CD14-positive monocyte (primary cell): ENCODE measurements at regions not wholly inside any gene's neighbourhood (a gene's known extent, or its start where the extent isn't known, plus 50 kb on each side); places are given as distances from the start of the nearest gene placed in this dataset.
"Not testable (repeated sequence)": the region's sequence is repeated elsewhere in the genome, so short reads cannot be mapped to it uniquely, and the experiment has no call there.

Experiments
- DNase-seq, 3 donors: peaks; one replicate each; pipeline ENCODE4 v3.0.0-alpha.2; 2011 to 2022
- H2AFZ ChIP-seq: 2 replicates; pipeline ENCODE4 v1.6.0; 2012; ENCODE audit warnings: mild to moderate bottlenecking, low read depth, low read length, inconsistent platforms; ENCODE audit not compliant: insufficient read depth, poor library complexity, severe bottlenecking
- H3K27ac ChIP-seq, 2 donors: 1 replicate in 1 of 2; 2 replicates in 1 of 2; pipeline ENCODE4 v1.5.1; 2012 to 2013; ENCODE audit warnings: low read length in 2 of 2, control low read depth in 1 of 2, inconsistent platforms in 1 of 2, low read depth in 1 of 2, mild to moderate bottlenecking in 1 of 2
- H3K27me3 ChIP-seq, 2 donors: one replicate each; pipeline versions ENCODE4 v1.6.0 to v1.6.1; 2011 to 2013; ENCODE audit warnings: low read length in 2 of 2; ENCODE audit not compliant: control insufficient read depth in 2 of 2, insufficient read depth in 2 of 2
- H3K36me3 ChIP-seq, 2 donors: replicated peaks in 1 of 2; 1 replicate in 1 of 2; 2 replicates in 1 of 2; pipeline versions ENCODE4 v1.5.1 to v1.6.1; 2012 to 2013; ENCODE audit warnings: low read length in 2 of 2, control low read depth in 1 of 2, inconsistent platforms in 1 of 2, mild to moderate bottlenecking in 1 of 2; ENCODE audit not compliant: insufficient read depth in 2 of 2, control insufficient read depth in 1 of 2
- H3K4me1 ChIP-seq, 2 donors: 1 replicate in 1 of 2; 2 replicates in 1 of 2; pipeline versions ENCODE4 v1.5.1 to v1.6.1; 2012 to 2013; ENCODE audit warnings: low read length in 2 of 2, control low read depth in 1 of 2, inconsistent platforms in 1 of 2, mild to moderate bottlenecking in 1 of 2, moderate library complexity in 1 of 2; ENCODE audit not compliant: insufficient read depth in 2 of 2, control insufficient read depth in 1 of 2
- H3K4me2 ChIP-seq: replicated peaks from 2 replicates; pipeline ENCODE3; 2012; ENCODE audit warnings: low read length, moderate library complexity, mild to moderate bottlenecking; ENCODE audit not compliant: poor library complexity, severe bottlenecking; ENCODE audit errors: extremely low read depth
- H3K4me3 ChIP-seq, 3 experiments: fragments of 200-600 bp in 1 of 3; sonication (generic) in 1 of 3; replicated peaks in 1 of 3; 1 replicate in 2 of 3; 2 replicates in 1 of 3; pipeline ENCODE4 v1.5.1; 2011 to 2013; ENCODE audit warnings: low read length in 3 of 3, mild to moderate bottlenecking in 3 of 3, control low read depth in 2 of 3, low read depth in 2 of 3, inconsistent platforms in 1 of 3, moderate library complexity in 1 of 3
- H3K79me2 ChIP-seq: 2 replicates; pipeline ENCODE4 v1.6.0; 2012; ENCODE audit warnings: mild to moderate bottlenecking, control low read depth, inconsistent platforms, low read length, moderate library complexity; ENCODE audit not compliant: insufficient read depth
- H3K9ac ChIP-seq: 2 replicates; pipeline ENCODE4 v1.6.0; 2017; ENCODE audit warnings: low read length, mild to moderate bottlenecking; ENCODE audit not compliant: insufficient read depth, poor library complexity, severe bottlenecking
- H3K9me3 ChIP-seq, 2 donors: replicated peaks in 1 of 2; 1 replicate in 1 of 2; 2 replicates in 1 of 2; pipeline versions ENCODE4 v1.5.1 to v1.6.1; 2012 to 2013; ENCODE audit warnings: low read length in 2 of 2, control low read depth in 1 of 2; ENCODE audit not compliant: control insufficient read depth in 1 of 2, insufficient read depth in 1 of 2
- H4K20me1 ChIP-seq: 2 replicates; pipeline ENCODE4 v1.6.0; 2012; ENCODE audit warnings: mild to moderate bottlenecking, low read length, control low read depth, moderate library complexity; ENCODE audit not compliant: insufficient read depth
- H3K27ac Mint-ChIP-seq, 7 donors: one replicate each; pipeline ENCODE4 v1.8.0; 2020; ENCODE audit warnings: mild to moderate bottlenecking in 7 of 7, mixed read lengths in 7 of 7, moderate library complexity in 6 of 7, inconsistent platforms in 2 of 7
- H3K27me3 Mint-ChIP-seq, 3 donors: one replicate each; pipeline ENCODE4 v1.8.0; 2021 to 2022; ENCODE audit warnings: low read depth in 3 of 3, mild to moderate bottlenecking in 3 of 3, mixed read lengths in 3 of 3, moderate library complexity in 3 of 3, inconsistent platforms in 1 of 3
- H3K36me3 Mint-ChIP-seq, 2 donors: one replicate each; pipeline ENCODE4 v1.8.0; 2020; ENCODE audit warnings: mixed read lengths in 2 of 2, inconsistent platforms in 1 of 2, mild to moderate bottlenecking in 1 of 2
- H3K4me1 Mint-ChIP-seq: one replicate; pipeline ENCODE4 v1.8.0; 2020; ENCODE audit warnings: mild to moderate bottlenecking, mixed read lengths
- H3K4me3 Mint-ChIP-seq, 2 donors: one replicate each; pipeline ENCODE4 v1.8.0; 2020; ENCODE audit warnings: mild to moderate bottlenecking in 2 of 2, mixed read lengths in 2 of 2, moderate library complexity in 1 of 2
- H3K9me3 Mint-ChIP-seq, 7 donors: one replicate each; pipeline ENCODE4 v1.8.0; 2020 to 2022; ENCODE audit warnings: mixed read lengths in 7 of 7, mild to moderate bottlenecking in 6 of 7, moderate library complexity in 6 of 7, inconsistent platforms in 2 of 7
- WGBS: methylation state at CpG from one replicate; pipeline ENCODE4 v1.1.5; 2013; ENCODE audit warnings: missing lambda C conversion rate; ENCODE audit not compliant: insufficient coverage; 5-methylcytosine and 5-hydroxymethylcytosine counted together
- intact Hi-C, 2 donors: fragments of 100-400 bp; cut with micrococcal nuclease; formaldehyde crosslinking; loops; one replicate each; pipeline versions ENCODE4 v1.15.0 to v1.15.1; 2023
- TF ChIP-seq, protein P1 (sequence below): fragments of 200-600 bp; IDR thresholded peaks from one replicate; pipeline ENCODE4 v1.8.0; 2022; ENCODE audit warnings: antibody characterized with exemption, mild to moderate bottlenecking

DNA sequence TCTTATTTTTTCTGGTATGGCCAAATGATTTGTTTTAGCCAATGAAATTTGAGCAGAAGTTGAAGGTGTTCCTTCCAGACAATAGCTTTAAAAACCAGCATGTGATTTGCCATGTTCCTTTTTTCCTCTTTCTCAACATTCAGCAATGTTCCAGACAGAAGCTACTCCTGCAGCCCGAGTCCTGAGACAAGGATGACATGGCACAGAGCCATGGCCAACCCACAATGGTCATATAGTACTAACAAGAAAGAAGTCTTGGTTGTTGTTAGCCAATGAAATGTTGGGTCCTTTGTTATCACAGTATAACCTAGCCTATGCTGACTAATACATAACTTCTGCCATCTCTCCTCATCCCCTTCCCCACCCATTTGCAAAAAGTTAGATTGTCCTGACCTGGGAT lies 211.1 kb upstream of the STT3B start:
- Histone ChIP-seq H3K36me3 (no peaks in the 10 kb centered on the region), H3K4me1 (no peaks in the 10 kb centered on the region), H3K9me3 (peaks cover 4 to 7% of the 10 kb centered on the region in 2 donors), H3K9ac (no peak overlapping the region), H3K27me3 (no peaks in the 10 kb centered on the region), H4K20me1 (no peaks in the 10 kb centered on the region), H3K79me2 (no peaks in the 10 kb centered on the region), H3K27ac (no peak overlapping the region), H3K4me3 (no peak overlapping the region), H3K4me2 (no peak overlapping the region), H2AFZ (no peak overlapping the region)
- peaks cover 0 to 3% (median 0%) of the 10 kb centered on the region in 3 donors for H3K27me3 Mint-ChIP-seq
- TF ChIP-seq, protein P1, sequence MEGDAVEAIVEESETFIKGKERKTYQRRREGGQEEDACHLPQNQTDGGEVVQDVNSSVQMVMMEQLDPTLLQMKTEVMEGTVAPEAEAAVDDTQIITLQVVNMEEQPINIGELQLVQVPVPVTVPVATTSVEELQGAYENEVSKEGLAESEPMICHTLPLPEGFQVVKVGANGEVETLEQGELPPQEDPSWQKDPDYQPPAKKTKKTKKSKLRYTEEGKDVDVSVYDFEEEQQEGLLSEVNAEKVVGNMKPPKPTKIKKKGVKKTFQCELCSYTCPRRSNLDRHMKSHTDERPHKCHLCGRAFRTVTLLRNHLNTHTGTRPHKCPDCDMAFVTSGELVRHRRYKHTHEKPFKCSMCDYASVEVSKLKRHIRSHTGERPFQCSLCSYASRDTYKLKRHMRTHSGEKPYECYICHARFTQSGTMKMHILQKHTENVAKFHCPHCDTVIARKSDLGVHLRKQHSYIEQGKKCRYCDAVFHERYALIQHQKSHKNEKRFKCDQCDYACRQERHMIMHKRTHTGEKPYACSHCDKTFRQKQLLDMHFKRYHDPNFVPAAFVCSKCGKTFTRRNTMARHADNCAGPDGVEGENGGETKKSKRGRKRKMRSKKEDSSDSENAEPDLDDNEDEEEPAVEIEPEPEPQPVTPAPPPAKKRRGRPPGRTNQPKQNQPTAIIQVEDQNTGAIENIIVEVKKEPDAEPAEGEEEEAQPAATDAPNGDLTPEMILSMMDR, result no peak
- intact Hi-C loops, result no loop called here
- H3K4me3 Mint-ChIP-seq, result no peak overlapping the region
- peaks cover 7 to 13% (median 11%) of the 10 kb centered on the region in 7 donors for H3K9me3 Mint-ChIP-seq
- no peak for DNase-seq
- no peak overlapping the region for H3K27ac Mint-ChIP-seq
- no peaks in the 10 kb centered on the region for H3K36me3 Mint-ChIP-seq
- H3K4me1 Mint-ChIP-seq, result peaks cover 2% of the 10 kb centered on the region
- no CpG with 5 or more reads among the region's 1 CpG for WGBS

DNA sequence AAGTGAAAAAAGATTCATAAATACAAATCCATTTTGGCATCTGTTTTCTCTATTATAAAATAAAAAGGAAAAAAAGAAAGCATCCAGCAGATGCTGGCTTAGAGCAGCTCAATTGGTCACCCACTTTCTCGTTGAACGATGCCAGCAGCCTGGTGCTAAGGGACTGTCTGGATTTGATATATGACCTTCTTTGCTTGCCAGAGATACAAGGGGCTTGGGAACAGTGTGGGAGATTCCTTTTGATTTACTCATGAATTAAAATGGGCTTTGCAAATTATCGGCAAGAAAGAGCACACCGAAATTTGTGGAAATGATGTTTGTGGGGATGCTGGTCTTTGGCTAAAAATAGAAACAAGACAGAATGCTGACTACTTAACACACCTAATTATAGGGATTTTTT lies 210.3 kb upstream of the STT3B start:
- no peak overlapping the region for H3K4me3 Mint-ChIP-seq
- peaks cover 2 to 15% (median 5%) of the 10 kb centered on the region in 7 donors for H3K9me3 Mint-ChIP-seq
- Histone ChIP-seq H3K9me3 (peaks cover 6 to 8% of the 10 kb centered on the region in 2 donors), H3K36me3 (no peaks in the 10 kb centered on the region), H3K27ac (no peak overlapping the region), H2AFZ (no peak overlapping the region), H3K4me3 (no peak overlapping the region), H3K4me2 (no peak overlapping the region), H3K27me3 (no peaks in the 10 kb centered on the region), H4K20me1 (no peaks in the 10 kb centered on the region), H3K79me2 (no peaks in the 10 kb centered on the region), H3K4me1 (no peaks in the 10 kb centered on the region), H3K9ac (no peak overlapping the region)
- H3K27me3 Mint-ChIP-seq, result peaks cover 0 to 3% (median 0%) of the 10 kb centered on the region in 3 donors
- DNase-seq, result no peak
- peaks cover 2% of the 10 kb centered on the region for H3K4me1 Mint-ChIP-seq
- no peaks in the 10 kb centered on the region for H3K36me3 Mint-ChIP-seq
- intact Hi-C loops, result no loop called here
- TF ChIP-seq, protein P1, result no peak
- WGBS, result 100% methylated on average over 2 of the region's 4 CpGs
- no peak overlapping the region for H3K27ac Mint-ChIP-seq

- H3K36me3 Mint-ChIP-seq, H3K4me3 ChIP-seq, H3K4me2 ChIP-seq, H3K4me1 ChIP-seq, H3K9ac ChIP-seq, H2AFZ ChIP-seq, H3K9me3 ChIP-seq, H3K36me3 ChIP-seq, H4K20me1 ChIP-seq, H3K27me3 Mint-ChIP-seq, H3K4me1 Mint-ChIP-seq, intact Hi-C loops, H3K27me3 ChIP-seq, H3K27ac Mint-ChIP-seq, H3K27ac ChIP-seq, H3K79me2 ChIP-seq, H3K4me3 Mint-ChIP-seq: not testable (repeated sequence)
- DNase-seq, result peak in 2 of 3 donors; percentile 8 to 9
- 43% methylated on average over 3 of the region's 3 CpGs for WGBS
- H3K9me3 Mint-ChIP-seq, result peaks cover 1 to 14% (median 5%) of the 10 kb centered on the region in 7 donors
Observed at GRCh38 chr3:31327826-31328357, 204.8 kb upstream of the STT3B start.
